GM18498 (cell line): ENCODE measurements at regions not wholly inside any gene's neighbourhood (a gene's known extent, or its start where the extent isn't known, plus 50 kb on each side); places are given as distances from the start of the nearest gene placed in this dataset.
"Not testable (repeated sequence)": the region's sequence is repeated elsewhere in the genome, so short reads cannot be mapped to it uniquely, and the experiment has no call there.

Experiments
- ATAC-seq: cut with Tn5 transposase; IDR thresholded peaks from one replicate; pipeline ENCODE4 v1.9.1; 2021; ENCODE audit warnings: mild to moderate bottlenecking, moderate library complexity; ENCODE audit not compliant: unreplicated experiment

- no peak for ATAC-seq
Observed at GRCh38 chr6:18586133-18586532, 199.0 kb downstream of the RNF144B start.

- ATAC-seq: peak; percentile 83
Observed at GRCh38 chr6:18595774-18596530, 208.8 kb downstream of the RNF144B start.

- no peak for ATAC-seq
Observed at GRCh38 chr6:18596531-18596835, 209.3 kb downstream of the RNF144B start.

DNA sequence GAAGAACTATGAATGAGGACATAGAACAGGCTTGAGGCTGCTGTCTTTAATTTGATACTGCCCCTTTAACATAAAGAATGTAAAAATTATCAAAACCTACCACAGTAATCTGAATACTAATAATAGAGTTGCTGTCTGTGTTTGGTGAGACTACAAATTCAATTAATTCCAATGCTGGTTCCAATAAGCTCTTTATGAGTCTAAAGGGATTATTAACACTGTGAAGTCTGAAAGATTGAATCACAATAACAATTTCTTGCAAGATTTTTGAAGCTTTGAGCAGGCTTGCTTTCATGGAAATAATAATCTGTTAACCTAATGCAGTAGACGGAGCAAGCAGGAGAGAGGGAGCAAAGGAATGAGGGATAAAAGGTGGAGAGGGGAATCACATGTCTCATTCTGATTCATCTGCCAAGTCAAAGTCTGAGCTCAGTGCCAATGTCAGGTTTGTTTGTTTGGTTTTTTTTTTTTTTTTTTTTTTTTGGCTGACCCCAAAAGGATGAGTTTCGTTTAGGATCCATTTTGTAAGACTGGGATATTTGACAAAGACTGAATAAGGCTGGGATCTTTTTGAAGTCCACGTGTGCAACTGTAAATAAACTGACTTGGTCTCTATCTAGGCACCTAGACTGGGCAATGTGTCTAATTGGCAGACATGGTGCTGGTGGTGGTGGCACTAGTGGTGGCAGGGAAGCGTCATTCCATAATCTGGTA lies 211.6 kb downstream of the RNF144B start:
- no peak for ATAC-seq

GRCh38 chr6:18600255-18600654 lies 213.1 kb downstream of the RNF144B start:
- ATAC-seq: no peak

DNA sequence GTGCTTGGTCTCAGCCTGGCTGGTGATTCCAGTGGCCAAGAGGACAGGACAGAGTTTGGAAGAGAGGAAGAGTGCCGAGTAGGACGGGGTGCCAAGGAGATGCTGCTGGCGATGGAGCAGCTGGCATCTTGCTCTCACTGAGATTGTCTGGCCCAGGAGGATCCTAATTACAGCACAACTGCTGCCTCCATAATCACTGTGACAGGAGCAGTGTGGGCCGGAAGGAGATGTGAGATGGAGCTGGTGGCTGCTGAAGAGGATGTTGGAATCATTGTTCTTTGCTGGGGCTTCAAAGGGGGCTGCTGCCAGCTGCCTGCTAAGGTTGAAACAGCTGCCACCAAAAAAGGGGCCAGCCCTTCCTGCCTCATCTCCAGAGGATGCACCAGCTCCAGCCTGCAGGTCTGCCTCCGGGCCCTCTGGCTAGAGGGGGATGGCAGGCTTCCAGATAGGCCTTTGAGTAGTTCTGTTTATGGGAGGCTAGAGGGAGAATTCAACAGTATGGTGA lies 214.4 kb downstream of the RNF144B start:
- no peak for ATAC-seq

- no peak for ATAC-seq
Observed at GRCh38 chr6:18602931-18603330, 215.8 kb downstream of the RNF144B start.

DNA sequence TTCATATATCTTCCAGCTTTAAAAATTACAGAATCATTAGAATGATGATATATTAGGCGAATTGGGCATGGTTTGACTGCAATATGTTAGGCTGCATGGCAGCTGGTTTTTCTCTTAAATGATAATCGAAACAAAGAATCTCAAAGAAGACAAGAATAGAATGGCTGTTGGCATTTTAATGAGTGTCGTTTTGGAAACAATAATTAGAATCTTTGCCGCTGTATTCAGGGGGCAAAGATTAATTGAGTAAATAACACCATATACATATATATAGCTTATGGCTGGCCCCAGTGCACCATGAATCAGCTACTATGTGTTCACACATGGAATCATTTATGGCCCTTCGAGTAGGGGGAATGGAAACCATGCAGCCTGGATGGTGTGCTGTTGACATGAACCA lies 216.2 kb downstream of the RNF144B start:
- no peak for ATAC-seq

DNA sequence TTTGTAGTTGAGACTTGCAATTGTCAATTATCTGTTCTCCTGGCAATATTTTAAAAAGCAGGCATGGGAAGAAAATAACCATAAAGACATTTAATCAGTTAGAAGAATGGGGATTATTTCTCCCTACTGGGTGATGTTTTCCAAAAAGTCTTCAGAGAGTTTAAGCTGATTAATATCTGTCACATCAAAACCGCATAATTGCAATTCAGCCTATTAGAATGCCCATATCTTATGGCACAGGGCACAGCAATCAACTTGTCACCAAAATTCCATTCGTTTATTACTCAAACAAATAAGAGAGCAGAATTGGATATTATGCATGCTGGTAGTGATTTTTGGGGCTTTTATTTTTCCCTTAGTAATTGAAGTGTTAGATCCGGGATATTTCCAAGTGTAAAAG lies 218.7 kb downstream of the RNF144B start:
- ATAC-seq: no peak

DNA sequence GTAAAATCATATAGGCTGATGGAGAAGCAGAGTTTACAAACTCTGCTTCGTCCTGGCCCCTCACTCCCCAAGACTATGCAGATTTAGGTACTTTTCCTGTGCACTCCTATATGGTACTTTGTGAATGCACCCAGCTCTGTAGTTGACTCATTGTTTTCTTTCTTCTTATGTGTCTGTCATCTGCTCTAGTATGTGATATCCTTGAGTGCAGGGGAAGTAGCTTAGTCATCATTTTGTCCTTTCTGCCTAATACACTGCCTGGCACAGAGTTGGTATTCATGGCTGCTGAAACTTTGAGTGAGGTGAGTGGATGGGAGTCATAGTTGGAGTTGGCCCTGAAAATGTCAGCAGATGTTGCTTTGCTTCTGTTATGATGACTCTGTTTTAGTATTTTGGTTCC lies 222.6 kb downstream of the RNF144B start:
- ATAC-seq: no peak

DNA sequence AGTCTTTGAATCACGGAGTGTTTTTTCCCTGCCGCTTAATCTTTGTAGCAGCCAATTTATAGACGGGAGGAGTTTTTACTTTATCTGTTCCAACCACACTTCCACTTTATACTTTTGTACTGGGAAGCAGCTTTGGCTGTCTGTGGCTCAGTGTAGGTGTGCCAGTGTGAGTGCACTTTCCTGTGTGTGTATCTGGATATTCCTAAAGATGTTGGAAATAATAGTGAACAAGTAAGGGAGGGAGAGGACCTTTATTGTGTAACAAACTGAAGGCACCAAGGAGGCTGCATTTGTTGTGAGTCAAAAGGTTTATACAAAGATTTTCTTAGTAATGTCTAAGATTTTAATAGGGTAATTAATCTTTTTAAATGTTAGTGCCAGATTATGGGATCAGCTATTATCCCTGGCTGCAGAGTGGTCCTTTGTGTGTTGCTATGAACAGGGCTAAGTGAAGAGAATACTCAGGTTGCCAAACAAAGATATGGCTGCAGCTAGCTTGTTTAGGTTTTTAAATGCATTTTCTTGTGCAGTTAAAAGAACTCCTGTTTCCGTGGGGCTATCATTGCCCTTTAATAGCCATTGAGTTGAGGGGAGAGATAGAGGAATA lies 226.3 kb downstream of the RNF144B start:
- no peak for ATAC-seq

GRCh38 chr6:18629571-18629970 lies 242.4 kb downstream of the RNF144B start:
- no peak for ATAC-seq

DNA sequence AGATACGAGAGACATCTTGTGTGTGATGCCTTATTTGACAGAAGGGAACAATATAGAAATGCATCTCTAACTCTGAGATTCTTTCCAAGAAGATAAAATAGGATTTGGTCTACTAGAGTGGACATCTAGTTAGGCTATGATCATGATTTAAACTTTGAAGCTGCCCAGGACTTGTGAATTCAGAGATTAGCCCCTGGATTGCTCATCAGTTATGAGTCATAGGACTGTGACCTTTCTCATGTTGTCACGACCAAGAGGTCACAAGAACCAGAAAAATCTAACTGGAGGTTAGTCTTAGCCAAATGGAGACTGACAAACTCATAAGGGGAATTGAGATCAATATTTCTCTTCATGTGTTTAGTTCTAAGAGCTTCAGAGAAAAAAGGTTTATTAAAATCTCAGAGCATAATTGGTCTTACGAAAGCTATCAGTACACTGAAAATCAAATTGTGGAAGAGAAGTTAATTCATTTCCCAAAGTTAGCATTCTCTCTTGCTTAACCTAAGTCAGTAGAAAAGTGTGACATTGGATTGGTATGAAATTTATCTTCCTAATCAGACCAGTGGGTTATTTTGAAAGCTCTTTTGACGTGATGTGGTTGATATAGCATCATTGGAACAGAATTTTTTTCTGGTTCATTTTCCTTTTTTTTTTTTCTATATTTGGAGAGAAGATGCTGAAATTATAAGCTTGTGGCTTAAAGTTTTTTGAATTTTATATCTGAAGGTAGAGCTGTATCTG lies 245.7 kb downstream of the RNF144B start:
- no peak for ATAC-seq

- ATAC-seq: no peak
Observed at GRCh38 chr6:18634912-18635311, 247.8 kb downstream of the RNF144B start.

DNA sequence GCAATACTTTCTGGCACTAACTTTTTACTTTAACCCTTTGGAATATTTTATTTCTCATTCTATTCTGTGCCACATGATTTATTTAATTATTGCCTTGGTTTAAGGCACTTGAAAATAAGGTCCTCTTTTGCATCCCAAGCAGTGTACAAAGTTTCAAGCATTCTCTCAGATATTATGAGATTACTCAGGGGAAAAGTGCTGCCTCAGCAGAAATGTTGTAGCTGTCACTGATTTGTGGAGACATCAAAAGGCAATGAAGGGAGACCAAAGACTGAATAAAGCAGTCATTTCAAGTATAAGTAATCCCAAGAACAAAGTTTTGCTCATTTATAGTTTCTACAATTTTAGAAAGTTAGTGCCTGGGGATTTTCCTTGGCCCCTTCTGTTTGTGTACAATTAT lies 253.0 kb downstream of the RNF144B start:
- ATAC-seq: no peak

- no peak for ATAC-seq
Observed at GRCh38 chr6:18640754-18641153, 253.6 kb downstream of the RNF144B start.

- no peak for ATAC-seq
Observed at GRCh38 chr6:18654821-18655220, 267.7 kb downstream of the RNF144B start.

GRCh38 chr6:18656506-18656905 lies 269.4 kb downstream of the RNF144B start:
- ATAC-seq: no peak

- not testable (repeated sequence) for ATAC-seq
Observed at GRCh38 chr6:18659994-18660393, 272.8 kb downstream of the RNF144B start.

DNA sequence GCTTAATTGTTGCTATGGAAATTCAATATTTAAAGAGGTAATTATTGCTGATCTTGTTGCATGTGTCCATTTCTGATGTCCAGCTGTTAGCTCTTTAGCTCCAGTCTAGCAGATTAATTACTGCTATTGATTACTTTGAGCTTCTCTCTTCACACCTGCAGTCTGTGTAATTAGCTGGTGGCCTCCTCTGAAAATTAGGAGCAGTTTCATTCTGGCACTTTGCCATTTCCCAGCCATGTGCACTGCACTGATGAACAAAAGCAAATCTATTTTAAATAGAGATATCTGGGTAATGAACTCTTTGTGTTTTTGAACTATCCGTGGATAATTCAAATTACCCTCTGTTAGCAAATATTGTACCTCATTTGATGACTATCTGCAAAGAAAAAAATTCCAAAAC lies 275.9 kb downstream of the RNF144B start:
- no peak for ATAC-seq

DNA sequence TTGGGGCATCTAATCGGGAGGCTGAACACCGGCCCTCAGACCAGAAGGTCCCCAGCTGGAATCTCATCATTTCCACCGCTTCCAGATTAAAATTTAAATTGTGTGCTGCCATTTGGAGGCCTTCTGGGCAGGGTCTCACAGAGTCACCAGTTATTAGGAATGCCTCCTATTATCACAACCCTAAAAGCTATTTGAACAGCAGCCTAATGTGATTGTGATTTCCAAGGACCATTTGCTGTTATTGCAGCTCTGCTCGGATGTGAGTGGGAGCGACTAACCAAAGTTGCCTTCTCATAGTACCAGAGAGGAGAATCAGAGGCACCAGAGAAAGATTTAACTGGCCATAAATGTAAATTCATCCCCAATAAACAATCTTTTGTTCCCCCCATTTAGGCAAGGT lies 277.3 kb downstream of the RNF144B start:
- ATAC-seq: no peak
